Gastrocnemius medialis (tissue), 4 donors: ENCODE measurements at regions not wholly inside any gene's neighbourhood (a gene's known extent, or its start where the extent isn't known, plus 50 kb on each side); places are given as distances from the start of the nearest gene placed in this dataset.

ENCODE experiments used
- POLR2A ChIP-seq, 2 donors: fragments of 450-650 bp; IDR thresholded peaks; one replicate each; pipeline ENCODE4 v1.6.1; 2017; ENCODE audit warnings: antibody characterized with exemption in 2 of 2, mild to moderate bottlenecking in 2 of 2, moderate library complexity in 2 of 2
- TF ChIP-seq, protein P1 (sequence below), 5 experiments: fragments of 450-650 bp in 3 of 5; fragments of 200-600 bp in 2 of 5; sonication (generic) in 2 of 5; IDR thresholded peaks in 4 of 5; conservative IDR thresholded peaks in 1 of 5; 1 replicate in 4 of 5; 2 replicates in 1 of 5; pipeline ENCODE4 v1.5.1; 2016 to 2019; ENCODE audit warnings: antibody characterized with exemption in 5 of 5, mild to moderate bottlenecking in 3 of 5, moderate library complexity in 3 of 5

GRCh38 chr2:152240559-152241231 lies 65.1 kb upstream of the STAM2 start:
- TF ChIP-seq, protein P1, sequence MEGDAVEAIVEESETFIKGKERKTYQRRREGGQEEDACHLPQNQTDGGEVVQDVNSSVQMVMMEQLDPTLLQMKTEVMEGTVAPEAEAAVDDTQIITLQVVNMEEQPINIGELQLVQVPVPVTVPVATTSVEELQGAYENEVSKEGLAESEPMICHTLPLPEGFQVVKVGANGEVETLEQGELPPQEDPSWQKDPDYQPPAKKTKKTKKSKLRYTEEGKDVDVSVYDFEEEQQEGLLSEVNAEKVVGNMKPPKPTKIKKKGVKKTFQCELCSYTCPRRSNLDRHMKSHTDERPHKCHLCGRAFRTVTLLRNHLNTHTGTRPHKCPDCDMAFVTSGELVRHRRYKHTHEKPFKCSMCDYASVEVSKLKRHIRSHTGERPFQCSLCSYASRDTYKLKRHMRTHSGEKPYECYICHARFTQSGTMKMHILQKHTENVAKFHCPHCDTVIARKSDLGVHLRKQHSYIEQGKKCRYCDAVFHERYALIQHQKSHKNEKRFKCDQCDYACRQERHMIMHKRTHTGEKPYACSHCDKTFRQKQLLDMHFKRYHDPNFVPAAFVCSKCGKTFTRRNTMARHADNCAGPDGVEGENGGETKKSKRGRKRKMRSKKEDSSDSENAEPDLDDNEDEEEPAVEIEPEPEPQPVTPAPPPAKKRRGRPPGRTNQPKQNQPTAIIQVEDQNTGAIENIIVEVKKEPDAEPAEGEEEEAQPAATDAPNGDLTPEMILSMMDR (IDR thresholded peaks at IDR 0.05 in 4 of 5, conservative IDR thresholded peaks at IDR 0.05 in 1 of 5), result no peak
- no peak for TF ChIP-seq POLR2A (IDR thresholded peaks at IDR 0.05)
